GM19397 (cell line): ENCODE measurements at regions not wholly inside any gene's neighbourhood (a gene's known extent, or its start where the extent isn't known, plus 50 kb on each side); places are given as distances from the start of the nearest gene placed in this dataset.

ENCODE experiments used
- ATAC-seq: cut with Tn5 transposase; IDR thresholded peaks from one replicate; pipeline ENCODE4 v1.9.1; 2021; ENCODE audit warnings: mild to moderate bottlenecking, moderate library complexity; ENCODE audit not compliant: unreplicated experiment

GRCh38 chr2:59654710-59655109, 898.7 kb downstream of the BCL11A start:
- ATAC-seq = no peak

DNA sequence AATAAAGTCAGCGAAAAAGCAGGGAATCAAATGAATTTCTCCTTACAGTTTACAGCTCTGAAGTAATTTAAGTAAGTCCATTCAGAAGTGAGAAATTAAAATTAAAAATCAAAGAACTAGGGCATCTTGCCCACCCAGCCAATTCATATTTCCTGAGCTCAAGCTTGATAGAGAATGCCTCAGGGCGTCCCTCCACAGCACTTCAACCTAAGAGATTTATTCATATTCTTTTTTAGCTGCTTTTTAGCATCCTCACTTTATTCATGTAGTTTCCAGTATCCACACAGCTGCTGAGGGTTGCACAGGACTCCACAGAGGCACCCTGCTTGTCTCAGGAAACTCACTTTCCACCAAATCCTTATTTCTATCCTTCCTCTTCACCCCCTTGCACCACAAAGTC, 900.3 kb downstream of the BCL11A start:
- ATAC-seq = no peak

- ATAC-seq = no peak
These were observed 922.7 kb downstream of the BCL11A start for GRCh38 chr2:59630789-59631188.

- ATAC-seq = no peak
These were observed 925.9 kb downstream of the BCL11A start for GRCh38 chr2:59627599-59627998.

- no peak for ATAC-seq
These were observed 930.7 kb downstream of the BCL11A start for GRCh38 chr2:59622599-59623308.

GRCh38 chr2:59604123-59604522, 949.3 kb downstream of the BCL11A start:
- ATAC-seq = no peak

GRCh38 chr2:59594671-59595222, 958.7 kb downstream of the BCL11A start:
- no peak for ATAC-seq

- ATAC-seq = no peak
These were observed 962.7 kb downstream of the BCL11A start for GRCh38 chr2:59590798-59591197.

DNA sequence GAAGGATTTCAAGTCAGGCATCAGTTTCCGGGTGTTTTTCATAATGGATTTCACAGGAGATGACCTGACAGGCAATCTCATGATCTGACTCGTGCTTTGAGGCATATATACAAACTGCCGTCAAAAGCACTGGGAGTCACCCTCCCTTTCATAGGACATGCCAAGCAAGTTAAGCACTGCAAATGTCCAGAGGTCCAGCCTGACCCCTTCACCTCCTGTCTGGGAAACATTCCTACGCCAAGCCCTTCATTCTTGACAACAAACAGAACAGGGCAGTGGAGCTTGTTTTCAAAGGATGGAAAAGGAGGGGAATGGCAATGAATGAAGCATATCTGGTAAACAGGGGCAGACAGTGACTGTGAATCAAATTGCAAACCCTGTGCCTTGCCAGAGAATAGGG, 963.6 kb downstream of the BCL11A start:
- no peak for ATAC-seq

DNA sequence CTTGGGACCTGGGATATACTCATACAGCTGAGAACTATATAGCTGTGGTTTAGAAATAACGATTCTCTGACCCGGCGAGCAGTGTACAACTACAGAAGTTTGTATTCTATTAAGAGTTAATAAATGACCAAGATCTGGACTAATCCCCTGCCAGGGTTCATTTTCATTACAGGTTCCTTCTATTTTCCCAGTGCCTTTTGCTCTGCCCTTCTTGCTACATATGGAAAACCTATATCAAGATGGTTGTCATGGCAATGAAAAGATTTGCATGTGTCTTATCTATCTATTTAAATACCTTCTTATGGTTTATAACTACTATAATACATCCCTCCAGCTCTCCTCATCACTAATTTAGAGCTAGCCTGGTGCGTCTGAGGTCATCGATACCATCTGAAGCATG, 965.2 kb downstream of the BCL11A start:
- no peak for ATAC-seq

GRCh38 chr2:59586176-59586575, 967.3 kb downstream of the BCL11A start:
- ATAC-seq = no peak

- no peak for ATAC-seq
These were observed 967.8 kb downstream of the BCL11A start for GRCh38 chr2:59585655-59586054.

DNA sequence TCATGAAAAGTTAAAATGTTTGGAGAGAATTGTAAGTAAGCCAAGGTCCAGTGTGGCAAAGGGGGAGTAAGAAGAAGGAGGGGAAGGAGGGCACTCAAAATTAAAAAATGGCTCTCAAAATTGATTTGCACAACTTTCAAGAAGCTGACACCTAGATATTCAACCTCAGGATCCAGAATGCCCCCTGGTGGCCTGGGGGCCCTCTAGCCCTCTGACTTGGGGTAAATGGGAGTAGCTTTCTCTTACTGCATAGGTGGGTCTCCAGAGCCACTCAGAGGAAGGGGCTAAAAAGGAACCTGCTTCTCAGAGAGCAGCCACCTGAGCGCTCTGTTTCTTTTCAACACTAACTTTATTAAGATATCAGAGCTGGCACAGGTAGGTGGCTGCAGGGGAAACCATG, 968.5 kb downstream of the BCL11A start:
- ATAC-seq = no peak

GRCh38 chr2:59583173-59583765, 970.2 kb downstream of the BCL11A start:
- no peak for ATAC-seq

- ATAC-seq = no peak
These were observed 975.1 kb downstream of the BCL11A start for GRCh38 chr2:59578349-59578748.

- ATAC-seq = no peak
These were observed 978.3 kb downstream of the BCL11A start for GRCh38 chr2:59575191-59575590.

GRCh38 chr2:59572227-59572626, 981.2 kb downstream of the BCL11A start:
- no peak for ATAC-seq

GRCh38 chr2:59570818-59571217, 982.6 kb downstream of the BCL11A start:
- no peak for ATAC-seq

GRCh38 chr2:59569124-59569523, 984.3 kb downstream of the BCL11A start:
- ATAC-seq = no peak

DNA sequence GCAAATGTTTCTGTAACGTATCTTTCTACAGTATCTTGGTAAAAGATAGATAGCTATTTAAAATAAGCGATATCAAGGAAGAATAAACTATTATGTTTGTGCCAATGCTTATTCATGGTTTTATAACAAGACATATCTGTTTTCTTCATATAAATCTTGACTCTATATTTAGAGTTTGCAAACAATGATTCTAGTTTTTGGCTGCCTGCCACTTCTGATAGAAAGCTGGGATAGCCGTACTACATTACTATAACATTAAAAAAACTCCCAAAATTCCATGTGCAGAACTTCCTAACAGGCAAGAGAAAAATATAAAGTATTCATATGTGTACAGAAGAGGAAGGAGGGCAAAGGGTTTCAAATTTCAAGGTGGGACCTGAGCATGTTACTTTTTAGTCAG, 985.0 kb downstream of the BCL11A start:
- no peak for ATAC-seq

DNA sequence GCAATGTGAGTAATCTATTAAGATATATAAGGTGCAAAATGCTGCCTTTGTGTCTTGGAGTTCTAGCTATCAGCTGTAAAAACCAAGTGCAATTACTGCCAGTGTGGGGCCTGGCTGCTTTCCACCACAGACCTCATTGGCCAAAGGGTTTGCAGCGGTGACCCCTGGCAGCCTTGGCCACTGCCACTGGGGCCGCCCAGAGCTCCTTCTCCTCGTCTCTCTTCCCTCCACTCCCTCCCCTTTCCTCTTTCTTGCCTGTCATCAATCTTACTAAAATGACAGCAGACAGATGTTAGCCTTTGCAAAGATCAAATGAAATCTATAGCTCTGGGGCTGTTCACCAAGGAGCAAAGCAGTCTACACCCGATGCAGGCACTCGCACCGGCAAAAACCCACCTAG, 986.3 kb downstream of the BCL11A start:
- no peak for ATAC-seq

- no peak for ATAC-seq
These were observed 986.7 kb downstream of the BCL11A start for GRCh38 chr2:59566739-59567138.

DNA sequence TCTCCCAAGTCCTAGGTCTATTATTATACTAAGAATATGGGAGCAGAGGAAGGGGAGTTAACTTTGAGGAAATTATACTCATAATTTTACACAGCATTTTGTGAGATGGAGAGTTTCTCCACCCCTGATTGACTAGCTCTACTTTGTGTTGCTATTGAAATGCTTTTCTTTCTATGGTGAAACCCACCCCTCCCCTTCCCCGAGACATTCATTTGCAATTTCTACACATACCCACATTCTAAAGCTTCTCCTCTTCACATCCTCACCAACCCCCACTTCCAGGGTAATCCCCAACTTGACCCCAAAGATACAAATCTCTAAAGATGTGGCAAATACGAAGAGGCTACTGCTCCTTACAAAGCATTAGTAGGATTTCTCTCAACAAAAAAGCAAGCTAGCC, 992.2 kb downstream of the BCL11A start:
- no peak for ATAC-seq
